ENCODE measurements at regions not wholly inside any gene's neighbourhood (a gene's known extent, or its start where the extent isn't known, plus 50 kb on each side); places are given as distances from the start of the nearest gene placed in this dataset.
"Not testable (repeated sequence)": the region's sequence is repeated elsewhere in the genome, so short reads cannot be mapped to it uniquely, and the experiment has no call there.

- H3K4me3 ChIP-seq: no peak overlapping the region
- H3K27me3 ChIP-seq: no peaks in the 10 kb centered on the region
- H3K9me3 ChIP-seq: no peaks in the 10 kb centered on the region
- H3K36me3 ChIP-seq: no peaks in the 10 kb centered on the region
- DNase-seq: no peak
These were observed 90.0 kb upstream of the SPATA12 start for GRCh38 chr3:56970461-56970879.

DNA sequence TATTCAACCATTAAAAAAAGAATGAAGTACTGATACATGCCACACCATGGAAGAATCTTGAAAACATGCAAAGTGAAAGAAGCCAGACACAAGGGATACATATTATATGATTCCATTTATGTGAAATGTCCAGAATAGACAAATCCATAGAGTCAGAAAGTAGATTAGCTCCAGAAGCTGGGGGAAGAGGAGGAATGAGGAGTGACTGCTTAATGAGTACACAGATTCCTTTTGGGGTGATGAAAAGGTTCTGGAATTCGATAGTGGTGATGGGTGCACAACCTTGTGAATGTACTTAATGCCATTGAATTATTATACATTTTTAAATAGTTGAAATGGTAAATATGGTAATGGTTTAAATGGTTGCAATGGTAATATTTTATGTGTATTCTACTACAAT lies 90.6 kb upstream of the SPATA12 start:
- H3K9me3 ChIP-seq: no peaks in the 10 kb centered on the region
- no peaks in the 10 kb centered on the region for H3K36me3 ChIP-seq
- no peaks in the 10 kb centered on the region for H3K27me3 ChIP-seq
- DNase-seq: no peak
- no peak overlapping the region for H3K4me3 ChIP-seq

GRCh38 chr3:56966509-56966908 lies 94.0 kb upstream of the SPATA12 start:
- no peaks in the 10 kb centered on the region for H3K36me3 ChIP-seq
- no peaks in the 10 kb centered on the region for H3K27me3 ChIP-seq
- no peak for DNase-seq
- no peak overlapping the region for H3K4me3 ChIP-seq
- H3K9me3 ChIP-seq: no peaks in the 10 kb centered on the region

GRCh38 chr3:56966104-56966503 lies 94.4 kb upstream of the SPATA12 start:
- no peak for DNase-seq
- Histone ChIP-seq H3K9me3 (no peaks in the 10 kb centered on the region), H3K27me3 (no peaks in the 10 kb centered on the region), H3K36me3 (no peaks in the 10 kb centered on the region), H3K4me3 (no peak overlapping the region)

DNA sequence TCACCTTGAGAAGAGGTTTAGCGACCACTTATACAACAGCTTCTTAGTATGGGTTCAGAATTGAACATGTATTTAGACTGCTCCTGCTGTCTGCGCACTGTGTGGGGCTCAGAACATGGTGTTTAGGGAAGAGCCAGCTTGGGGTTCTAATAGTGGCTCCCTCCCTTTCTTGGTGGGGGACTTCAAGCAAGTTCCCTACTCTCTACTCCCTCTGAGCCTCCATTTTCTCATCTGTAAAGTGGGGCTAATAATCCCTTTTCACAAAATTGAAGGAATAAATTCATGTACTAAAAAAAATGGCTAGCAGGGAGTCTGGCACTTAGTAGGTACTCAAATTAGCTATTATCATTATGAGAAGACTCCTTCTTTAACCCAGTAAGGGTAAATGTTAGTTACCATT lies 97.5 kb upstream of the SPATA12 start:
- no peak for DNase-seq
- no peaks in the 10 kb centered on the region for H3K27me3 ChIP-seq
- H3K9me3 ChIP-seq: no peaks in the 10 kb centered on the region
- H3K4me3 ChIP-seq: no peak overlapping the region
- H3K36me3 ChIP-seq: no peaks in the 10 kb centered on the region

DNA sequence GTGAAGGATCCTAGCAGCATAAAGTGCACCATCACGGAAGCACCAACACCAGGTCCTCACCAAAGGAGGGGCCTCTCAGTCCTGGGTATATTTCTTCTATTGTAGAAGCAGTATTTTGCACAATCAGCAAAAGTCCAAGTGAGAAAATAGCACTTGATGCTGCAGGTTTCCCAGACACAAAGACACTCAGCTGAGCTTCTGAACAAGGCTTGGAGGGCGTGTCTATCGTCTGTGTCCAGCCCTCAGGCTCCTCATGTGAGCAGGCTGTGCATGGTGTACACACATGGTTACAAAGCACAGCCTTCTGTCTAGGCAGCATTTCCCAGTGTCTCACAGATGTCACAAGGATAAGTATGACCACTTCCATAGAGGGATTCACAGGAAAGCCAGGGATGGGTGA lies 98.3 kb upstream of the SPATA12 start:
- Histone ChIP-seq H3K9me3 (no peaks in the 10 kb centered on the region), H3K27me3 (no peaks in the 10 kb centered on the region), H3K4me3 (no peak overlapping the region), H3K36me3 (no peaks in the 10 kb centered on the region)
- DNase-seq: no peak

GRCh38 chr3:56960234-56960917 lies 100.1 kb upstream of the SPATA12 start:
- Histone ChIP-seq H3K27me3 (no peaks in the 10 kb centered on the region), H3K36me3 (no peaks in the 10 kb centered on the region), H3K4me3 (no peak overlapping the region), H3K9me3 (no peaks in the 10 kb centered on the region)
- no peak for DNase-seq

- Histone ChIP-seq H3K27me3 (no peaks in the 10 kb centered on the region), H3K9me3 (no peaks in the 10 kb centered on the region), H3K36me3 (no peaks in the 10 kb centered on the region), H3K4me3 (no peak overlapping the region)
- no peak for DNase-seq
These were observed 101.6 kb upstream of the SPATA12 start for GRCh38 chr3:56958879-56959278.

- no peak for DNase-seq
- no peaks in the 10 kb centered on the region for H3K27me3 ChIP-seq
- H3K36me3 ChIP-seq: no peaks in the 10 kb centered on the region
- no peaks in the 10 kb centered on the region for H3K9me3 ChIP-seq
- H3K4me3 ChIP-seq: no peak overlapping the region
These were observed 102.9 kb upstream of the SPATA12 start for GRCh38 chr3:56957522-56957921.

- DNase-seq: no peak
- Histone ChIP-seq H3K4me3 (no peak overlapping the region), H3K27me3 (no peaks in the 10 kb centered on the region), H3K36me3 (no peaks in the 10 kb centered on the region), H3K9me3 (no peaks in the 10 kb centered on the region)
These were observed 103.6 kb upstream of the SPATA12 start for GRCh38 chr3:56956906-56957305.

DNA sequence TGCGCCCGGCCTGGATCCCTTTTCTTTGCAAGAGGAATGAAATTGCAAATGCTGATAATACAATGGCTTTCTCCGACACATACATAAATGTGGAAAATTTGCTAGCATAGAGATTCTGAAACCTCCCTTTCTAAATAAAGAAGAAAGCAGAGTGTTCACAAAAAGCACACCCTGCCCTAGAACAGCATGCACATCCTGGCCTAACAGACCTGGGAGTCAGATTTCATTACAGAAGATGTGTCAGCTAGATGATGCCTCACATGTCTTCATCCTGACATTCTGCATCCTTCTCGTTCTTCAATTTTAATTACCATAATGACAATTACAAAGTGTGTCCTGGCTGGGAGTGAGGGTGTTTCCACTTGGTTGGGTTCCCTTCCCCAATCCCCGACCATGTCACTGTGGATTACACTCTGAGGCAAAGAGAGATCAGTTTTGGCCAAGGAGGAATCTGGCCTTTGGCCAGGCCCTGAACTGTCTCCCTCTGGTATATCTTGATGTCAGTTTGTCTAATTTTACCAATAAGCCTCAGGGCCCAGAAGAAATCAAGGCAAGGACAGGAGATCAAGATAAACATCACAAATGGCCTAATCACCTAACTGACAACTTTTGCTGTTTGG lies 104.9 kb upstream of the SPATA12 start:
- no peak overlapping the region for H3K4me3 ChIP-seq
- H3K36me3 ChIP-seq: no peaks in the 10 kb centered on the region
- no peaks in the 10 kb centered on the region for H3K9me3 ChIP-seq
- DNase-seq: no peak
- no peaks in the 10 kb centered on the region for H3K27me3 ChIP-seq

DNA sequence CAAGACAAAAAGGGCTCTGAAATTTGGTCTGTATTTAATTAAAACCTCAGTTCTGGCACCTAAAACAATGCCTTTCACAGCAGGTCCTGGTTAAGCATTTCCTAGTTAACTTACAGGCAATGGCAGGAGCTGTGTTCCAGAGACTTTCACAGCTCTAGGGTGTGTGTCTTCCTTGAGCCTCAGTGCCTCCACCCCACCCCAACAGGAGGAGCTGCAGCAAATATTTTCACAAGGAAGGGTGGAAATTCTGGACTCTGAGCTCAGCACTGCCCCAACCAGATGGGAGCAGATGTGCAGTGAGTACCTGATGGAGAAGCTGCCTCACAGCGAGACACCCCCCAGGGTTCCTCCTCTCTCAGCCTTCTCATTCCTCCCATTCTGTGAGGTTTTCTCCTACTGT lies 106.3 kb upstream of the SPATA12 start:
- Histone ChIP-seq H3K27me3 (no peaks in the 10 kb centered on the region), H3K36me3 (no peaks in the 10 kb centered on the region), H3K9me3 (no peaks in the 10 kb centered on the region), H3K4me3 (no peak overlapping the region)
- no peak for DNase-seq

GRCh38 chr3:56952846-56953245 lies 107.6 kb upstream of the SPATA12 start:
- no peaks in the 10 kb centered on the region for H3K9me3 ChIP-seq
- H3K36me3 ChIP-seq: no peaks in the 10 kb centered on the region
- no peak overlapping the region for H3K4me3 ChIP-seq
- no peaks in the 10 kb centered on the region for H3K27me3 ChIP-seq
- DNase-seq: no peak

DNA sequence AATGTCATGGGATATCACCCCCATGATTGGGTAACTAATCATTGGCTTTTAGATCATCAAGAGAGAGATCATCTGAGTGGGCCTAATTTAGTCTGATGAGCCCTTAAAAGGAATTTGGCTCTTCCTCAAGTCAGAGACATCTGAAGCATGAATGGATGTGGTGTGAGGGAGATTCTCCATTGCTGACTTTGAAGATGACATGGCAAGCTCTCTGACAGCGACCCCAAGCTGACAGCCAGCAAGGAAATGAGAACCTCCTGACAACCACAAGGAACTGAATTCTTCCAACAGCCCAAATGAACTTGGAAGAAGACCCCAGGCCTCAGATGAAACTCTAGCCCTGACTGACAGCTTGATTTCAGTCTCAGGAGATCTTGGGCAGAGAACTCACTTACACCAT lies 108.4 kb upstream of the SPATA12 start:
- Histone ChIP-seq H3K9me3 (no peaks in the 10 kb centered on the region), H3K27me3 (no peaks in the 10 kb centered on the region), H3K36me3 (no peaks in the 10 kb centered on the region), H3K4me3 (no peak overlapping the region)
- DNase-seq: no peak

GRCh38 chr3:56951366-56951765 lies 109.1 kb upstream of the SPATA12 start:
- Histone ChIP-seq H3K9me3 (no peaks in the 10 kb centered on the region), H3K27me3 (no peaks in the 10 kb centered on the region), H3K4me3 (no peak overlapping the region), H3K36me3 (no peaks in the 10 kb centered on the region)
- no peak for DNase-seq

DNA sequence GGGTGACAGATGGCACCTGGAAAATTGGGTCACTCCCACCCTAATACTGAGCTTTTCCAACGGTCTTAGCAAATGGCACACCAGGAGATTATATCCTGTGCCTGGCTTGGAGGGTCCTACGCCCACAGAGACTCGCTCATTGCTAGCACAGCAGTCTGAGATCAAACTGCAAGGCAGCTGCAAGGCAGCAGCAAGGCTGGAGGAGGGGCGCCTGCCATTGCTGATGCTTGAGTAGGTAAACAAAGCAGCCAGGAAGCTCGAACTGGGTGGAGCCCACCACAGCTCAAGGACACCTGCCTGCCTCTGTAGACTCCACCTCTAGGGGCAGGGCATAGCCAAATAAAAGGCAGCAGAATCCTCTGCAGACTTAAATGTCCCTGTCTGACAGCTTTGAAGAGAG lies 115.1 kb upstream of the SPATA12 start:
- not testable (repeated sequence) for H3K9me3 ChIP-seq, H3K36me3 ChIP-seq, H3K4me3 ChIP-seq, H3K27me3 ChIP-seq, DNase-seq

- no peaks in the 10 kb centered on the region for H3K36me3 ChIP-seq
- no peaks in the 10 kb centered on the region for H3K9me3 ChIP-seq
- H3K27me3 ChIP-seq: no peaks in the 10 kb centered on the region
- DNase-seq: no peak
- no peak overlapping the region for H3K4me3 ChIP-seq
These were observed 117.9 kb upstream of the SPATA12 start for GRCh38 chr3:56942523-56942922.

GRCh38 chr3:56940976-56941375 lies 119.5 kb upstream of the SPATA12 start:
- DNase-seq: no peak
- no peaks in the 10 kb centered on the region for H3K36me3 ChIP-seq
- H3K9me3 ChIP-seq: no peaks in the 10 kb centered on the region
- H3K4me3 ChIP-seq: no peak overlapping the region
- H3K27me3 ChIP-seq: no peaks in the 10 kb centered on the region

Data from MG63 (cell line).